GM18505 (cell line): ENCODE measurements at regions not wholly inside any gene's neighbourhood (a gene's known extent, or its start where the extent isn't known, plus 50 kb on each side); places are given as distances from the start of the nearest gene placed in this dataset.
"Not testable (repeated sequence)": the region's sequence is repeated elsewhere in the genome, so short reads cannot be mapped to it uniquely, and the experiment has no call there.

Source experiments
- ATAC-seq: cut with Tn5 transposase; IDR thresholded peaks from one replicate; pipeline ENCODE4 v1.9.1; 2021; ENCODE audit not compliant: unreplicated experiment
- POLR2A ChIP-seq: IDR thresholded peaks from 4 replicates; pipeline ENCODE4 v1.6.1; 2011; ENCODE audit warnings: borderline replicate concordance; ENCODE audit not compliant: insufficient read depth, insufficient read length; ENCODE audit errors: extremely low read depth

GRCh38 chr3:153221748-153222162, 59.7 kb downstream of the RAP2B start:
- peak; percentile 93 for ATAC-seq
- TF ChIP-seq POLR2A, result no peak

GRCh38 chr3:153226877-153227276, 64.9 kb downstream of the RAP2B start:
- ATAC-seq, result not testable (repeated sequence)

- ATAC-seq, result not testable (repeated sequence)
Observed at GRCh38 chr3:153230427-153230826, 68.4 kb downstream of the RAP2B start.

- not testable (repeated sequence) for ATAC-seq
Observed at GRCh38 chr3:153231245-153231644, 69.2 kb downstream of the RAP2B start.

GRCh38 chr3:153232050-153232752, 70.2 kb downstream of the RAP2B start:
- ATAC-seq, result not testable (repeated sequence)

- TF ChIP-seq POLR2A, result no peak
- no peak for ATAC-seq
Observed at GRCh38 chr3:153232851-153233271, 70.8 kb downstream of the RAP2B start.

GRCh38 chr3:153233986-153234385, 72.0 kb downstream of the RAP2B start:
- TF ChIP-seq POLR2A, result no peak
- ATAC-seq, result no peak

GRCh38 chr3:153242896-153243295, 80.9 kb downstream of the RAP2B start:
- TF ChIP-seq POLR2A, result no peak
- no peak for ATAC-seq

GRCh38 chr3:153244961-153245360, 82.9 kb downstream of the RAP2B start:
- no peak for ATAC-seq
- TF ChIP-seq POLR2A, result no peak

- TF ChIP-seq POLR2A, result no peak
- ATAC-seq, result no peak
Observed at GRCh38 chr3:153245661-153246060, 83.6 kb downstream of the RAP2B start.

- ATAC-seq, result no peak
- TF ChIP-seq POLR2A, result no peak
Observed at GRCh38 chr3:153246331-153246730, 84.3 kb downstream of the RAP2B start.

GRCh38 chr3:153246806-153247205, 84.8 kb downstream of the RAP2B start:
- TF ChIP-seq POLR2A, result no peak
- no peak for ATAC-seq

- no peak for TF ChIP-seq POLR2A
- no peak for ATAC-seq
Observed at GRCh38 chr3:153247331-153248330, 85.6 kb downstream of the RAP2B start.

GRCh38 chr3:153248835-153249234, 86.8 kb downstream of the RAP2B start:
- not testable (repeated sequence) for ATAC-seq

GRCh38 chr3:153249906-153250305, 87.9 kb downstream of the RAP2B start:
- ATAC-seq, result no peak

GRCh38 chr3:153250446-153250845, 88.4 kb downstream of the RAP2B start:
- no peak for ATAC-seq
- TF ChIP-seq POLR2A, result no peak

More at GRCh38 chr3:153249906-153250305, 87.9 kb downstream of the RAP2B start:
- TF ChIP-seq POLR2A, result no peak
